HCT116 (cell line): ENCODE measurements at regions not wholly inside any gene's neighbourhood (a gene's known extent, or its start where the extent isn't known, plus 50 kb on each side); places are given as distances from the start of the nearest gene placed in this dataset.

Experiments used
- ATAC-seq: fragments of 200-7000 bp; cut with Tn5 transposase; 2 replicates; pipeline ENCODE4 v1.9.1; 2020; ENCODE audit warnings: mild to moderate bottlenecking, moderate library complexity
- BruUV-seq: library from RNA; stranded (reverse); fragments of 400-500 nt; replicated peaks from 2 replicates; lab custom pipeline; 2021; lab: Mats Ljungman, UMichigan
- CTCF ChIA-PET: fragments of 300-600 bp; sonication (Branson Sonifier 250); formaldehyde crosslinking; loops from one replicate; lab custom pipeline; 2021; ENCODE audit warnings: antibody characterized with exemption; lab: Charles Lee
- POLR2A ChIA-PET: fragments of 300-600, 350-600 bp; sonication (Branson Sonifier 250); formaldehyde crosslinking; loops from one replicate; lab custom pipeline; 2021; ENCODE audit warnings: antibody characterized with exemption; lab: Charles Lee
- RAD21 ChIA-PET, 2 experiments: fragments of 300-600 bp; sonication (Branson Sonifier 250); formaldehyde crosslinking; loops; one replicate each; lab custom pipeline; 2023; ENCODE audit warnings: low total read pairs in 2 of 2; ENCODE audit not compliant: uncharacterized antibody in 2 of 2, unreplicated experiment in 2 of 2, low non-redundant PET in 1 of 2; lab: Charles Lee
- DNase-seq: peaks from one replicate; pipeline ENCODE4 v3.0.0-alpha.2; 2010; ENCODE audit warnings: low read depth, low spot score
- H2AFZ ChIP-seq: fragments of 200-600 bp; shearing (Covaris generic), sonication (generic); 2 replicates; pipeline ENCODE4 v1.6.1; 2017; ENCODE audit warnings: low read depth, mixed run types, mixed read lengths, antibody characterized with exemption, low read length; ENCODE audit not compliant: poor library complexity, severe bottlenecking
- H3K27ac ChIP-seq: 2 replicates; pipeline ENCODE4 v1.5.1; 2012; ENCODE audit warnings: low read depth, low read length
- H3K27me3 ChIP-seq: fragments of 200-600 bp; sonication (generic); 2 replicates; pipeline ENCODE4 v1.6.1; 2016; ENCODE audit warnings: mixed run types, low read length, mixed read lengths; ENCODE audit not compliant: insufficient read depth
- H3K36me3 ChIP-seq, 2 experiments: fragments of 200-500 bp in 1 of 2; fragments of 200-600 bp in 1 of 2; sonication (Bioruptor generic) in 1 of 2; sonication (generic) in 1 of 2; 2 replicates each; pipeline versions ENCODE4 v1.5.1 to v1.6.1; 2014 to 2016; ENCODE audit warnings: low read length in 2 of 2, inconsistent platforms in 1 of 2, mixed read lengths in 1 of 2, mixed run types in 1 of 2; ENCODE audit not compliant: insufficient read depth in 2 of 2, control insufficient read depth in 1 of 2
- H3K4me1 ChIP-seq, 2 experiments: fragments of 200-600 bp in 1 of 2; sonication (generic) in 1 of 2; 2 replicates each; pipeline versions ENCODE4 v1.5.1 to v1.6.1; 2012 to 2017; ENCODE audit warnings: low read length in 2 of 2, inconsistent platforms in 1 of 2, mild to moderate bottlenecking in 1 of 2, mixed read lengths in 1 of 2, mixed run types in 1 of 2, moderate library complexity in 1 of 2; ENCODE audit not compliant: insufficient read depth in 2 of 2, control insufficient read depth in 1 of 2
- H3K4me2 ChIP-seq: fragments of 200-600 bp; sonication (generic); 2 replicates; pipeline ENCODE4 v1.6.1; 2017; ENCODE audit warnings: mixed run types, low read length, mixed read lengths
- H3K4me3 ChIP-seq, 2 experiments: fragments of 200-600 bp in 1 of 2; sonication (generic) in 1 of 2; replicated peaks in 1 of 2; 2 replicates each; pipeline ENCODE4 v1.5.1; 2011 to 2016; ENCODE audit warnings: low read length in 2 of 2, control low read depth in 1 of 2, low read depth in 1 of 2, mild to moderate bottlenecking in 1 of 2, mixed read lengths in 1 of 2, mixed run types in 1 of 2
- H3K79me2 ChIP-seq: fragments of 200-600 bp; sonication (generic); 2 replicates; pipeline ENCODE4 v1.6.1; 2017; ENCODE audit warnings: mild to moderate bottlenecking, mixed run types, low read length, moderate library complexity, mixed read lengths; ENCODE audit not compliant: insufficient read depth
- H3K9ac ChIP-seq: fragments of 200-600 bp; sonication (generic); 2 replicates; pipeline ENCODE4 v1.6.1; 2016; ENCODE audit warnings: low read length, mixed read lengths
- H3K9me2 ChIP-seq: fragments of 200-600 bp; sonication (generic), shearing (Covaris generic); 2 replicates; pipeline ENCODE4 v1.6.1; 2017; ENCODE audit warnings: mixed run types, mild to moderate bottlenecking, moderate library complexity; ENCODE audit not compliant: insufficient read depth
- H3K9me3 ChIP-seq, 2 experiments: fragments of 200-500 bp in 1 of 2; fragments of 200-600 bp in 1 of 2; sonication (Bioruptor generic) in 1 of 2; sonication (generic) in 1 of 2; 2 replicates each; pipeline ENCODE4 v1.6.1; 2014 to 2017; ENCODE audit warnings: low read length in 2 of 2, mixed read lengths in 2 of 2, inconsistent platforms in 1 of 2, low read depth in 1 of 2, mild to moderate bottlenecking in 1 of 2, mixed run types in 1 of 2, moderate library complexity in 1 of 2; ENCODE audit not compliant: control insufficient read depth in 1 of 2, insufficient read depth in 1 of 2
- H4K20me1 ChIP-seq: fragments of 200-600 bp; sonication (generic), shearing (Covaris generic); 2 replicates; pipeline ENCODE4 v1.6.1; 2017; ENCODE audit warnings: mixed run types, mild to moderate bottlenecking, moderate library complexity; ENCODE audit not compliant: insufficient read depth
- ATF3 ChIP-seq: IDR thresholded peaks from 2 replicates; pipeline ENCODE4 v1.6.1; 2012
- CBX3 ChIP-seq: IDR thresholded peaks from 2 replicates; pipeline ENCODE4 v1.6.1; 2012; ENCODE audit warnings: low read depth
- CTCF ChIP-seq, 3 experiments: fragments of 200-600 bp in 1 of 3; sonication (generic) in 1 of 3; IDR thresholded peaks in 2 of 3; conservative IDR thresholded peaks in 1 of 3; 2 replicates each; pipeline ENCODE4 v1.5.1; 2012 to 2017; ENCODE audit warnings: low read depth in 2 of 3, low read length in 2 of 3, antibody characterized with exemption in 1 of 3, borderline replicate concordance in 1 of 3, control low read depth in 1 of 3, mild to moderate bottlenecking in 1 of 3, mixed read lengths in 1 of 3, mixed run types in 1 of 3, moderate library complexity in 1 of 3; ENCODE audit not compliant: insufficient read depth in 1 of 3
- EGR1 ChIP-seq: IDR thresholded peaks from 2 replicates; pipeline ENCODE4 v1.6.1; 2012; ENCODE audit warnings: low read depth
- ELF1 ChIP-seq: IDR thresholded peaks from 2 replicates; pipeline ENCODE4 v1.6.1; 2012; ENCODE audit warnings: low read depth, borderline replicate concordance
- EZH2 ChIP-seq: fragments of 200-600 bp; sonication (generic); IDR thresholded peaks from 2 replicates; pipeline ENCODE4 v1.6.1; 2017; ENCODE audit warnings: antibody characterized with exemption, mixed run types
- EZH2phosphoT487 ChIP-seq: fragments of 200-600 bp; IDR thresholded peaks from 2 replicates; pipeline ENCODE4 v1.6.1; 2018; ENCODE audit warnings: antibody characterized with exemption, borderline replicate concordance
- FOSL1 ChIP-seq: IDR thresholded peaks from 2 replicates; pipeline ENCODE4 v1.6.1; 2012; ENCODE audit warnings: low read depth
- JUND ChIP-seq: IDR thresholded peaks from 2 replicates; pipeline ENCODE4 v1.6.1; 2012
- MAX ChIP-seq: IDR thresholded peaks from 2 replicates; pipeline ENCODE4 v1.6.1; 2012
- POLR2A ChIP-seq: IDR thresholded peaks from 2 replicates; pipeline ENCODE4 v1.7.0; 2011; ENCODE audit warnings: borderline replicate concordance; ENCODE audit not compliant: insufficient read depth, insufficient read length; ENCODE audit errors: extremely low read depth
- POLR2AphosphoS5 ChIP-seq: IDR thresholded peaks from 2 replicates; pipeline ENCODE4 v1.6.1; 2011; ENCODE audit warnings: mild to moderate bottlenecking, low read depth, low read length, moderate library complexity
- RAD21 ChIP-seq: IDR thresholded peaks from 2 replicates; pipeline ENCODE4 v1.6.1; 2012; ENCODE audit warnings: low read depth, mild to moderate bottlenecking
- SIN3A ChIP-seq: IDR thresholded peaks from 2 replicates; pipeline ENCODE4 v1.6.1; 2012; ENCODE audit warnings: low read depth
- SP1 ChIP-seq: IDR thresholded peaks from 2 replicates; pipeline ENCODE4 v1.6.1; 2012; ENCODE audit warnings: low read depth
- SRF ChIP-seq: IDR thresholded peaks from 2 replicates; pipeline ENCODE4 v1.6.1; 2012; ENCODE audit warnings: low read depth
- TCF7L2 ChIP-seq: IDR thresholded peaks from 2 replicates; pipeline ENCODE4 v1.7.0; 2011; ENCODE audit warnings: borderline replicate concordance, inconsistent platforms; ENCODE audit not compliant: insufficient read depth, insufficient read length; ENCODE audit errors: extremely low read depth
- YY1 ChIP-seq: IDR thresholded peaks from 2 replicates; pipeline ENCODE4 v1.6.1; 2011; ENCODE audit warnings: low read length, low read depth, moderate library complexity, mild to moderate bottlenecking; ENCODE audit not compliant: insufficient replicate concordance; ENCODE audit errors: extremely low read depth
- ZFX ChIP-seq: fragments of 450-650 bp; IDR thresholded peaks from 2 replicates; pipeline ENCODE4 v1.6.1; 2017
- ZNF274 ChIP-seq: fragments of 200-500 bp; sonication (Bioruptor generic); IDR thresholded peaks from 2 replicates; pipeline ENCODE4 v1.6.1; 2014; ENCODE audit warnings: mild to moderate bottlenecking, low read depth, low read length, inconsistent platforms
- intact Hi-C: fragments of 100-400 bp; cut with micrococcal nuclease; formaldehyde crosslinking; loops from 2 replicates; pipeline ENCODE4 v1.10.0; 2022

GRCh38 chr1:98107256-98107655 lies 186.4 kb upstream of the DPYD start:
- no peaks in the 10 kb centered on the region for H3K79me2 ChIP-seq
- H3K9ac ChIP-seq, result no peak overlapping the region
- H2AFZ ChIP-seq, result no peak overlapping the region
- CTCF ChIA-PET, result no interaction called here
- no peak overlapping the region for H3K4me2 ChIP-seq
- no peak overlapping the region for H3K4me3 ChIP-seq
- H3K9me2 ChIP-seq, result no peaks in the 10 kb centered on the region
- no peaks in the 10 kb centered on the region for H3K27me3 ChIP-seq
- H4K20me1 ChIP-seq, result no peaks in the 10 kb centered on the region
- POLR2A ChIA-PET, result no interaction called here
- peaks cover 0 to 4% of the 10 kb centered on the region in 2 experiments; a peak in 1 of 4 replicates for H3K4me1 ChIP-seq
- DNase-seq (no peak), ATAC-seq (no peak)
- H3K9me3 ChIP-seq, result peaks cover 7 to 11% of the 10 kb centered on the region in 2 experiments; a peak in 3 of 4 replicates
- no peak overlapping the region for H3K27ac ChIP-seq
- H3K36me3 ChIP-seq, result no peaks in the 10 kb centered on the region
- no TSS peak for BruUV-seq
- no peak for TF ChIP-seq EGR1
- TF ChIP-seq ATF3, result no peak
- TF ChIP-seq EZH2, result no peak
- no peak for TF ChIP-seq CTCF (IDR thresholded peaks at IDR 0.05 in 2 of 3, conservative IDR thresholded peaks at IDR 0.05 in 1 of 3; ENCODE audit: borderline replicate concordance in 1 of 3, insufficient read depth in 1 of 3, low read depth in 2 of 3, low read length in 2 of 3)
- TF ChIP-seq SRF, result no peak
- TF ChIP-seq JUND, result no peak
- no peak for TF ChIP-seq POLR2A
- no peak for TF ChIP-seq POLR2AphosphoS5
- TF ChIP-seq FOSL1, result no peak
- TF ChIP-seq ZFX, result no peak
- TF ChIP-seq SIN3A, result no peak
- TF ChIP-seq YY1, result no peak
- no peak for TF ChIP-seq MAX
- no peak for TF ChIP-seq EZH2phosphoT487
- no peak for TF ChIP-seq RAD21
- TF ChIP-seq CBX3, result no peak
- TF ChIP-seq TCF7L2, result no peak
- TF ChIP-seq ELF1, result no peak
- no peak for TF ChIP-seq ZNF274
- no peak for TF ChIP-seq SP1
- RAD21 ChIA-PET, result no interaction called here
- intact Hi-C loops, result no loop called here
